ENCODE measurements at regions not wholly inside any gene's neighbourhood (a gene's known extent, or its start where the extent isn't known, plus 50 kb on each side); places are given as distances from the start of the nearest gene placed in this dataset.

DNA sequence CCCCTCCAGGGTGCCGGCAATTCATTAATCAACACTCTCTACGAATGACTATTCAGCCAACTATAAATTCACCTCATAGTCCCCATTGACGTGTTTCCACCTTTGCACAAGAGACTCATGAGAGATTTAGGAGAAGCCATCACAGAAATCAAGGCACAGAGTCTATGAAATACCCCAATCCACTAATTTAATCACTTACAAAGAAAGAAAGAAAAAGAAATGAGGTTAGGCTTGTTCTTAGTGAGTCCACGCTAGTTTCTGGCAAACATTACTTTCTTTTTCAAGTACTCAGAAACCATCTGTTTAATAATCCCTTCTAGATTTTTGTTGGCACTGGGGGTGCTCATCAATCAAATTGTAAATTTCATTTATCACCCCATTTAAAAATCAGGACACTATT, 125.2 kb upstream of the ADPGK start:
- intact Hi-C loops (cut with DNase I), result no loop called here
- DNase-seq (no peak), ATAC-seq (no peak)
- Histone ChIP-seq H3K4me1 (peaks cover 0 to 9% (median 0%) of the 10 kb centered on the region in 9 donors), H3K36me3 (no peaks in the 10 kb centered on the region), H3K9me3 (no peaks in the 10 kb centered on the region), H3K4me3 (no peak overlapping the region), H3K27me3 (peaks cover 0 to 4% (median 0%) of the 10 kb centered on the region in 7 donors), H3K27ac (no peak overlapping the region)
- WGBS, 2 donors, result 79 to 85% methylated on average over 4 of the region's 4 CpGs
- TF ChIP-seq, protein P1, sequence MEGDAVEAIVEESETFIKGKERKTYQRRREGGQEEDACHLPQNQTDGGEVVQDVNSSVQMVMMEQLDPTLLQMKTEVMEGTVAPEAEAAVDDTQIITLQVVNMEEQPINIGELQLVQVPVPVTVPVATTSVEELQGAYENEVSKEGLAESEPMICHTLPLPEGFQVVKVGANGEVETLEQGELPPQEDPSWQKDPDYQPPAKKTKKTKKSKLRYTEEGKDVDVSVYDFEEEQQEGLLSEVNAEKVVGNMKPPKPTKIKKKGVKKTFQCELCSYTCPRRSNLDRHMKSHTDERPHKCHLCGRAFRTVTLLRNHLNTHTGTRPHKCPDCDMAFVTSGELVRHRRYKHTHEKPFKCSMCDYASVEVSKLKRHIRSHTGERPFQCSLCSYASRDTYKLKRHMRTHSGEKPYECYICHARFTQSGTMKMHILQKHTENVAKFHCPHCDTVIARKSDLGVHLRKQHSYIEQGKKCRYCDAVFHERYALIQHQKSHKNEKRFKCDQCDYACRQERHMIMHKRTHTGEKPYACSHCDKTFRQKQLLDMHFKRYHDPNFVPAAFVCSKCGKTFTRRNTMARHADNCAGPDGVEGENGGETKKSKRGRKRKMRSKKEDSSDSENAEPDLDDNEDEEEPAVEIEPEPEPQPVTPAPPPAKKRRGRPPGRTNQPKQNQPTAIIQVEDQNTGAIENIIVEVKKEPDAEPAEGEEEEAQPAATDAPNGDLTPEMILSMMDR (IDR thresholded peaks at IDR 0.05), result no peak

DNA sequence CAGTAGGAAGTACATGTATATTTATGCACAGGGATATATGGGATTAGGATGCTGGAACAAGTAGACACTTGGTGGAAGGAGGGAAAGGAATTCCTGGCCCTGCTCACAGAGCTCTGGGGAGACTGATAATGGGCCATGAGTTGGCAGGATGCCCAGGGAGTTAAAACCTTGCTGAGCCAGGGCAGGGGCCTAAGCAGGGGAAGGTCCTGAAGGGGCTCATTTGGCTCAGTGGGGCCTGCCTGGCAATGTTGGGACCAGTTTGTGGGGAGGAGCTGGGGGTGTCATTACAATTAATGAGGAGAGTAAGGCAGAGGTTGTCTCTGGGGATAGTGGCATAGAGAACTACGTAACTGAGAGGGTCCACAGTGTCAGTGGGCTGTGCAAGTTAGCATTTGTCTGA, 124.2 kb upstream of the ADPGK start:
- TF ChIP-seq, protein P1 (IDR thresholded peaks at IDR 0.05), result no peak
- peaks cover 4 to 17% (median 8%) of the 10 kb centered on the region in 9 donors for H3K4me1 ChIP-seq
- peak in 3 of 8 donors; percentile 56 to 75 (median 69) for ATAC-seq
- peaks cover 0 to 7% (median 0%) of the 10 kb centered on the region in 7 donors for H3K27me3 ChIP-seq
- peak; percentile 18 to 49 for DNase-seq
- no peak overlapping the region for H3K4me3 ChIP-seq
- H3K9me3 ChIP-seq, result no peaks in the 10 kb centered on the region
- no peak overlapping the region for H3K27ac ChIP-seq
- intact Hi-C loops (cut with DNase I), result no loop called here
- no peaks in the 10 kb centered on the region for H3K36me3 ChIP-seq
- WGBS, 2 donors, result 64 to 83% methylated on average over 1 of the region's 1 CpG

DNA sequence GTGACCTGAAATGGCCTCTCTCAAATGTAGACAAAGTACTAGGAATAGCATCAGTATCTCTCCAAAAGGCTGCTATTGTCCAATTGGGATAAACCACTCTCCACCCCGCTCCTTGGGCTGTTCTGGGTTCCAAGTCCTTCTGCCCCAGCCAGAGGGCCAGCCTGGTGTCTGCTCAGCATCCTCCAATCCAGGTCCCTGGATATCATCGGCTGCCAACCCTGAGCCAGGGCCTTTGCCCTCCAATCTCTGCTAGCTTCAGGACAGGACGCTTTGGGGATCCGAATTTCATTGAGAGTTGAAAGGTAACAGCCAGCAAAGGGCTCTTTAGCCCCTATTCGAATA, 119.3 kb upstream of the ADPGK start:
- H3K27ac ChIP-seq, result peak overlapping the region in 4 of 10 donors; percentile 31 to 77 (median 47)
- intact Hi-C loops (cut with DNase I), result no loop called here
- ATAC-seq, result peak in 1 of 8 donors; percentile 84

DNA sequence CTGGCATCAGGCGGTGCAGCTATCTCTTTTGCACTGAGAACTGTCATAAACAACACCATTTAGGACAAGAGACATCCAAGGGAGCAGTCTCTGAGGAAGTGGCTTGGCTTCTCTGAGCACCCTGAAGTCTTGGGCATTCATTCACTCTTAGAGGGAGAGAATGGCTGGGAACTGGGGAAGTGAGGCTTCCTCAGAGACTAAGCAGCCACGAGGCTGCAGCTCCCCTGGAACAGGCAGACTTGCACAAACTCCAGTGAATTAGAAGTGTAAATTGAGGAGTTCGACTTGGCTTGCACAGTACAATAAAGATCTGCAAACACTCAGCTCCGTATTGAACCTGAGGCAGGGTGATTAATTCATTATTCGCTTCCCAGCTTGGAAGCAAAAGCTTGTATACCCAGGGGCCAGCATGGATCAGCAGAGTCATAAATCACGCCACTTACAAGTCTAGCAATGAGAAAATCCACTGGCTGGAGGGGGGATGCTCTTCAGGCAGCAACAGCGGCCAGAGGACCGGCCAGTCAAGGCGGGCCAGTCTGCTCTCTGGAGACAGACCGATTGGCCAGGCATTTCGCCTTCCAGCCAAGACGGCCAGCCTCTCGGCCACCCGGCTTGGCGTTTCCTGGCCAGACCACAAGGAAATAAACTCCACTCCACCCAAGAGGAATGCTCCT, 118.8 kb upstream of the ADPGK start:
- Histone ChIP-seq H3K36me3 (no peaks in the 10 kb centered on the region), H3K4me3 (no peak overlapping the region), H3K27me3 (peaks cover 0 to 31% (median 0%) of the 10 kb centered on the region in 7 donors), H3K9me3 (no peaks in the 10 kb centered on the region), H3K4me1 (peaks cover 11 to 28% (median 16%) of the 10 kb centered on the region in 9 donors), H3K27ac (peak overlapping the region in 3 of 10 donors; percentile 31 to 77 (median 61))
- TF ChIP-seq, protein P1 (IDR thresholded peaks at IDR 0.05), result no peak
- peak; percentile 93 to 98 (median 96) for ATAC-seq
- peak; percentile 57 to 67 for DNase-seq
- WGBS, 2 donors, result 18 to 31% methylated on average over 15 of the region's 15 CpGs
- intact Hi-C loops (cut with DNase I), result no loop called here

More for the DNA sequence above, 119.3 kb upstream of the ADPGK start:
- WGBS, 2 donors, result 40 to 53% methylated on average over 5 of the region's 5 CpGs
- peaks cover 11 to 33% (median 16%) of the 10 kb centered on the region in 9 donors for H3K4me1 ChIP-seq
- H3K27me3 ChIP-seq, result peaks cover 0 to 29% (median 0%) of the 10 kb centered on the region in 7 donors
- TF ChIP-seq, protein P1 (IDR thresholded peaks at IDR 0.05), result no peak
- no peak for DNase-seq
- no peak overlapping the region for H3K4me3 ChIP-seq
- H3K9me3 ChIP-seq, result no peaks in the 10 kb centered on the region
- H3K36me3 ChIP-seq, result no peaks in the 10 kb centered on the region
